HEK293T (cell line): ENCODE measurements at regions not wholly inside any gene's neighbourhood (a gene's known extent, or its start where the extent isn't known, plus 50 kb on each side); places are given as distances from the start of the nearest gene placed in this dataset.
A peak's percentile ranks its signal among the peaks of the same experiment; 100 is the strongest.

ENCODE experiments used
- CTCF ChIA-PET: fragments of 350-600 bp; formaldehyde crosslinking; extraction: SDS; loops from one replicate; lab custom pipeline; 2021; ENCODE audit warnings: antibody characterized with exemption, inconsistent platforms; lab: Yijun Ruan, JAX
- POLR2A ChIA-PET: fragments of 350-600 bp; formaldehyde crosslinking; extraction: SDS; loops from one replicate; lab custom pipeline; 2020; ENCODE audit warnings: antibody characterized with exemption, inconsistent platforms; lab: Yijun Ruan, JAX
- DNase-seq: peaks from one replicate; pipeline ENCODE4 v3.0.0; 2012; ENCODE audit warnings: mixed read lengths; ENCODE audit errors: extremely low spot score
- ARNT ChIP-seq: fragments of 450-650 bp; IDR thresholded peaks from 2 replicates; pipeline ENCODE4 v1.6.1; 2017; ENCODE audit warnings: mild to moderate bottlenecking
- BHLHE40 ChIP-seq: fragments of 450-650 bp; IDR thresholded peaks from 2 replicates; pipeline ENCODE4 v1.6.1; 2016; ENCODE audit warnings: mild to moderate bottlenecking, moderate library complexity, borderline replicate concordance
- CTBP1 ChIP-seq: fragments of 450-650 bp; IDR thresholded peaks from 2 replicates; pipeline ENCODE4 v1.6.1; 2016; ENCODE audit warnings: borderline replicate concordance
- ELF4 ChIP-seq: fragments of 450-650 bp; IDR thresholded peaks from 2 replicates; pipeline ENCODE4 v1.6.1; 2017; ENCODE audit warnings: antibody characterized with exemption
- FOXA1 ChIP-seq: fragments of 450-650 bp; IDR thresholded peaks from 2 replicates; pipeline ENCODE4 v1.6.1; 2016; ENCODE audit warnings: mild to moderate bottlenecking
- FOXK2 ChIP-seq: fragments of 450-650 bp; IDR thresholded peaks from 2 replicates; pipeline ENCODE4 v1.6.1; 2016; ENCODE audit warnings: mild to moderate bottlenecking
- FOXM1 ChIP-seq: fragments of 450-650 bp; IDR thresholded peaks from 2 replicates; pipeline ENCODE4 v1.6.1; 2017; ENCODE audit warnings: mild to moderate bottlenecking, borderline replicate concordance
- HDGF ChIP-seq: fragments of 450-650 bp; IDR thresholded peaks from 2 replicates; pipeline ENCODE4 v1.6.1; 2017; ENCODE audit warnings: antibody characterized with exemption, borderline replicate concordance
- L3MBTL2 ChIP-seq: fragments of 450-650 bp; conservative IDR thresholded peaks from 2 replicates; pipeline ENCODE4 v1.6.1; 2016; ENCODE audit warnings: mild to moderate bottlenecking
- LEF1 ChIP-seq: fragments of 450-650 bp; IDR thresholded peaks from 2 replicates; pipeline ENCODE4 v1.6.1; 2017; ENCODE audit warnings: mild to moderate bottlenecking, borderline replicate concordance
- NFRKB ChIP-seq: fragments of 450-650 bp; IDR thresholded peaks from 2 replicates; pipeline ENCODE4 v1.6.1; 2016; ENCODE audit warnings: mild to moderate bottlenecking, moderate library complexity
- SP1 ChIP-seq: fragments of 450-650 bp; IDR thresholded peaks from 2 replicates; pipeline ENCODE4 v1.6.1; 2017
- SUZ12 ChIP-seq: fragments of 450-650 bp; IDR thresholded peaks from 2 replicates; pipeline ENCODE4 v1.6.1; 2016; ENCODE audit warnings: mild to moderate bottlenecking
- TARDBP ChIP-seq: fragments of 450-650 bp; IDR thresholded peaks from 2 replicates; pipeline ENCODE4 v1.6.1; 2016
- ZNF384 ChIP-seq: fragments of 450-650 bp; IDR thresholded peaks from 2 replicates; pipeline ENCODE4 v1.6.1; 2016
- TF ChIP-seq, protein P1 (sequence below): fragments of 450-650 bp; IDR thresholded peaks from 2 replicates; pipeline ENCODE4 v1.6.1; 2016

DNA sequence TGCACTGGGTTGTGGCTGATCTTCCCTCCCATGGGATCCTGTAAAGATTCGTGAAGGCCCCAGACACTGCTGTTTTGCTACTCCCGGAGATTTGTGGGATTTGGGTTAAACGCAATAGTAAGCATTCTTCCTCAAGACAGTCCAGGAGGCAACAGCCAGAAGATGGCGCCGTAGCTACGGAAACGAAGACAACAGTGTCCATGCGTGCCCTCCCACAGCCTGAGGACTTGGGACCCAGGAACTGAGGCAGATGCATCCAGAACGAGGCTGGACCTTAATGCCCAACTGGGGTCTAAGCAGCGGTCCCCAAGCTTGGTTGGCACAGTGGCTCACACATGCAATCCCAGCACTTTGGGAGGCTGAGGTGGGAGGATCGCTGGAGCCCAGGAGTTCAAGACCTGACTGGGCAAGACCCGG lies 57.6 kb upstream of the ZNF507 start:
- TF ChIP-seq FOXA1 (no peak), ZNF384 (no peak), ELF4 (no peak), ARNT (no peak)
- ChIA-PET CTCF (interaction anchor here (1.0 to 1.9 kb wide), 2 partner anchors 26 to 282 kb away, joined by 3 to 6 read pairs; no protein-coding TSS in a partner anchor), POLR2A (no interaction called here)
- DNase-seq: peak; percentile 66

DNA sequence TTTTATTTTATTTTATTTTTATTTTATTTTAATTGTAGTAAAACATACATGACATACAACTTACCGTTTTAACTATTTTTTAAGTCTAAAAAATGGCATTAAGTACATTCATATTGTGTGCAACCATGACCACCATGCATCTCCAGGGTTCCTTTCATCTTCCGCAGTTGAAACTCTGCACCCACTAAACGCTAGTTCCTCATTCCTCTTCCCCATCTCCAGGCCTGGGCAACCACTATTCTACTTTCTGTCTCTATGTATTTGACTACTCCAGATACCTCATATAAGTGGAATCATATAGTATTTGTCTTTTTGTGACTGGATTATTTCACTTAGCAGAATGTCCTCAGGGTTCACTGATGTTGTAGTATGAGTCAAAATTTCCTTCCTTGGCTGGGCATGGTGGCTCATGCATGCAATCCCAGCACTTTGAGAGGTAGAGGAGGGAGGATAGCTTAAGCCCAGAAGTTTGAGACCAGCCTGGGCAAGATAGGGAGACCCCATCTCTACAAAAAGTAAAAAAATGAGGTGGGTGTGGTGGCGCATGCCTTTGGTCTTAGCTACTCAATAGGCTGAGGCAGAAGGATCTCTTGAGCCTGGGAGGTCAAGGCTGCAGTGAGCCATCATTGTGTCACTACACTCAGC lies 55.7 kb upstream of the ZNF507 start:
- POLR2A ChIA-PET: interaction anchor here (1.1 kb wide), 1 partner anchor 116 kb away, joined by 4 read pairs; the partner anchor contains the start of gene DPY19L3
- no peak for TF ChIP-seq BHLHE40
- TF ChIP-seq FOXM1: no peak
- no peak for TF ChIP-seq SP1
- no peak for TF ChIP-seq LEF1
- no peak for TF ChIP-seq ELF4
- TF ChIP-seq FOXK2: no peak
- no peak for TF ChIP-seq ARNT
- TF ChIP-seq ZNF384: no peak
- no peak for TF ChIP-seq TARDBP
- no peak for TF ChIP-seq L3MBTL2
- no peak for TF ChIP-seq FOXA1
- no peak for TF ChIP-seq HDGF
- no peak for TF ChIP-seq SUZ12
- no peak for TF ChIP-seq CTBP1
- TF ChIP-seq, protein P1, sequence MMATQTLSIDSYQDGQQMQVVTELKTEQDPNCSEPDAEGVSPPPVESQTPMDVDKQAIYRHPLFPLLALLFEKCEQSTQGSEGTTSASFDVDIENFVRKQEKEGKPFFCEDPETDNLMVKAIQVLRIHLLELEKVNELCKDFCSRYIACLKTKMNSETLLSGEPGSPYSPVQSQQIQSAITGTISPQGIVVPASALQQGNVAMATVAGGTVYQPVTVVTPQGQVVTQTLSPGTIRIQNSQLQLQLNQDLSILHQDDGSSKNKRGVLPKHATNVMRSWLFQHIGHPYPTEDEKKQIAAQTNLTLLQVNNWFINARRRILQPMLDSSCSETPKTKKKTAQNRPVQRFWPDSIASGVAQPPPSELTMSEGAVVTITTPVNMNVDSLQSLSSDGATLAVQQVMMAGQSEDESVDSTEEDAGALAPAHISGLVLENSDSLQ: no peak
- CTCF ChIA-PET: no interaction called here
- DNase-seq: no peak

DNA sequence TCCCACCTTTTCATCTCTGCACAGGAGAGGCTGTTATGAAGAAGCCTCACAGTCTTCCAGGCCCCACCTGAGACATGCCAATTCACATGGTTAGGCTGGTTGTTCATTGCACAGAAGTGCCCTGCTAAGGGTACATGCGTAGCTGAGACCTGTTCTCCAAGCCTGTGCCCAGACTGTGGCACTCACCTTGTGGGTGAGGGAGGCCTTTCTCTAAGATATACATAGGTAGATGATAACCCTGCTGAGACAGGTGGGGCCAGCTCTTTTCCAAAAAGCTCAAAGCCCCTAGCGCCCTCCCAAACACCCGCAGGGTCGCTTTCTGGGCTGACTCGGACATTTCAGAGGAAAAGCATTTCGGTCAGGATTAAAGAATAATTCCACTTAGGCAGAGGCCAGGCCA lies 53.5 kb upstream of the ZNF507 start:
- CTCF ChIA-PET: interaction anchor here (0.6 kb wide), 1 partner anchor 387 kb away, joined by 3 read pairs; no protein-coding TSS in a partner anchor
- TF ChIP-seq NFRKB: no peak
- no peak for TF ChIP-seq L3MBTL2
- no peak for TF ChIP-seq FOXM1
- TF ChIP-seq SP1: no peak
- TF ChIP-seq, protein P1: no peak
- TF ChIP-seq ZNF384: no peak
- TF ChIP-seq FOXA1: no peak
- no peak for TF ChIP-seq ELF4
- TF ChIP-seq SUZ12: no peak
- no peak for TF ChIP-seq TARDBP
- TF ChIP-seq LEF1: no peak
- no peak for TF ChIP-seq HDGF
- no peak for TF ChIP-seq FOXK2
- POLR2A ChIA-PET: interaction anchor here (0.6 kb wide), 1 partner anchor 54 kb away, joined by 3 read pairs; the partner anchor contains the start of gene ZNF507
- DNase-seq: no peak

DNA sequence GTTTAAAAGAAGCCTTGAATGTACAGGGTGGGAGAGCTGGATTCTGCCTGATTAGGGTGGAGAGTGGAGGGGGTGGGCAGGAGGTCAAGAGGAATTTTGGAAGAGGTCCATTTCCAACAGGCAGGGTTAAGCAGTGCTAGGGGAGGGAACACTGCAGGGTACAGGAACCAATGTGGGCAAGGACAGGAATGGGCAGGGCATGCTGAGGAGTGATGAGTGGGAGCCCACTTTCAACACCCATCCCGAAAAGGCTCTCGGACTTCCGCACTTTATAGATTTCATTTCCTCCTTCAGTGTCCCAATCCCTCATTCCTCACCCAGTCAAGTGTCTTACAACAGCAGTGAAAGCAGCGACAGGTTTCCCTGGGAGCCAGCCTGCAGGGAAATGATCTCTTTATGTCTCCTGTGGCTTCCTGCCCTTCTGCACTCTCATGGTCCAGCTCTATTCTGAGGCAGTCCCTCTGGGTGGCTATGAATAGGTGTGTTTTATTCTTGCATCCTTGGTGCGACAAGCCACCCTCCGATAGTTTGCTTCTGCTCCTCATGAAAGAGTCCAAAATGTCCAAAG lies 50.5 kb upstream of the ZNF507 start:
- TF ChIP-seq BHLHE40 (no peak), TARDBP (no peak), FOXM1 (no peak), HDGF (no peak), SUZ12 (no peak), SP1 (no peak), NFRKB (no peak), ZNF384 (no peak), FOXK2 (no peak), ELF4 (no peak), LEF1 (no peak), FOXA1 (no peak), CTBP1 (no peak), L3MBTL2 (no peak), ARNT (no peak)
- TF ChIP-seq, protein P1: no peak
- no peak for DNase-seq
- CTCF ChIA-PET: no interaction called here
- POLR2A ChIA-PET: interaction anchor here (1.3 kb wide), 1 partner anchor 111 kb away, joined by 3 read pairs; the partner anchor contains the start of gene DPY19L3
